ENCODE measurements at regions not wholly inside any gene's neighbourhood (a gene's known extent, or its start where the extent isn't known, plus 50 kb on each side); places are given as distances from the start of the nearest gene placed in this dataset.

DNA sequence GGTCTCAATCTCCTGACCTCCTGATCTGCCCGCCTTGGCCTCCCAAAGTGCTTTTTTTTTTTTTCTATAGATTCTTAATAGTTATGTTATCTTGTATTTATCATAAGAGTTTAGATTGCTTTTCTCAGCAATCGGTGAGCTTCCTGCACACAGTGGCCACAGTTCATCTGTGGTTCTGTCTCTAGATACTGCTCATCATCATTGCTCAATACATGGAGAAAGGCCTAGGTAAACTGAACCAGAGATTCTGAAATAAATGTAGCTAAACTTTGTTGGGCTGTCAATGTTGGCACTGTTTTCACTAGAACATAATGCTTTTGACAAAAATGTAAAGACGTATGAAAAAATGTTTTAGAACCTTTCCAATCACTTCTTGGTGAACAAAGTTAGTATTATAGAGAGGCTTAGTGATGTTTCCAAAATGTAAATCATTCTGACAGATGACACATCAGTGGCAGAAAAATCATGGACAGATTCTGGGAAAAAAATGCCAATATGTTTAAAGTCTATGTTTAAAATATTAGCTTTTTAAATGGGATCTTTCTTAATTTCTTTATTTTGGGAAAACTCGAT lies 50.0 kb upstream of the LIMCH1 start:
- TF ChIP-seq POLR2A (IDR thresholded peaks at IDR 0.05; ENCODE audit: low read depth) (no peak), EP300 (IDR thresholded peaks at IDR 0.05) (no peak), POLR2AphosphoS5 (IDR thresholded peaks at IDR 0.05) (no peak)
- TF ChIP-seq, protein P1, sequence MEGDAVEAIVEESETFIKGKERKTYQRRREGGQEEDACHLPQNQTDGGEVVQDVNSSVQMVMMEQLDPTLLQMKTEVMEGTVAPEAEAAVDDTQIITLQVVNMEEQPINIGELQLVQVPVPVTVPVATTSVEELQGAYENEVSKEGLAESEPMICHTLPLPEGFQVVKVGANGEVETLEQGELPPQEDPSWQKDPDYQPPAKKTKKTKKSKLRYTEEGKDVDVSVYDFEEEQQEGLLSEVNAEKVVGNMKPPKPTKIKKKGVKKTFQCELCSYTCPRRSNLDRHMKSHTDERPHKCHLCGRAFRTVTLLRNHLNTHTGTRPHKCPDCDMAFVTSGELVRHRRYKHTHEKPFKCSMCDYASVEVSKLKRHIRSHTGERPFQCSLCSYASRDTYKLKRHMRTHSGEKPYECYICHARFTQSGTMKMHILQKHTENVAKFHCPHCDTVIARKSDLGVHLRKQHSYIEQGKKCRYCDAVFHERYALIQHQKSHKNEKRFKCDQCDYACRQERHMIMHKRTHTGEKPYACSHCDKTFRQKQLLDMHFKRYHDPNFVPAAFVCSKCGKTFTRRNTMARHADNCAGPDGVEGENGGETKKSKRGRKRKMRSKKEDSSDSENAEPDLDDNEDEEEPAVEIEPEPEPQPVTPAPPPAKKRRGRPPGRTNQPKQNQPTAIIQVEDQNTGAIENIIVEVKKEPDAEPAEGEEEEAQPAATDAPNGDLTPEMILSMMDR (IDR thresholded peaks at IDR 0.05), result no peak
- WGBS, result 80% methylated on average over 4 of the region's 4 CpGs

More for the DNA sequence above, 50.0 kb upstream of the LIMCH1 start:
- Histone ChIP-seq H3K27me3 (no peaks in the 10 kb centered on the region), H3K4me3 (no peak overlapping the region), H3K36me3 (no peaks in the 10 kb centered on the region), H3K27ac (replicated peaks in 1 of 4) (no peak overlapping the region), H3K4me1 (peaks cover 0 to 14% (median 3%) of the 10 kb centered on the region in 4 donors), H3K9me3 (no peaks in the 10 kb centered on the region)
- intact Hi-C loops (cut with DNase I), result no loop called here
- DNase-seq (ENCODE audit: extremely low spot score), result no peak

All from esophagus muscularis mucosa (tissue), 4 donors.